ENCODE measurements at regions not wholly inside any gene's neighbourhood (a gene's known extent, or its start where the extent isn't known, plus 50 kb on each side); places are given as distances from the start of the nearest gene placed in this dataset.

DNA sequence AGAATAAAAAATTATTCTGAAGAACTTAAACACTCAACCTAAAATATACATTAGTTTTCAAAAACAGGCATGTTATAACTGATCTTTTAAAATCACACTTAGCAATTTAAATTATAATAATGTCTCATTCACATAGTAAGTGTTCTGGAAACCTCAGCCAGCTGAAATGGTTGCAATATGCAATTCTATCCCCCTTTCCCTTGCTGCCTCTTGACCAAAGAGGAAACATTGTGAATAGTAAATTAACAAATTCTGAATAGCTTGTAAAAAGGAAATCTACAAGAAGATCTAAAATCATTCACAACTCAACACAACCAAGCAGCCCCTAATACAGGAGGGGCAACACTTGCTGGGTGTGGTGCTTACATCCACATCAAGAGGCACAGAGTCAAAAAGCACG lies 431.9 kb downstream of the BCAT1 start:
- H3K4me3 ChIP-seq (ENCODE audit: low read depth in 2 of 2, low read length in 2 of 2): no peak overlapping the region
- no peaks in the 10 kb centered on the region for H3K27me3 ChIP-seq (ENCODE audit: control insufficient read depth, insufficient read depth, low read length)
- H3K27ac ChIP-seq (ENCODE audit: low read length): no peak overlapping the region
- POLR2A ChIA-PET: no interaction called here
- BruUV-seq (replicated peaks): no TSS peak
- H3K4me1 ChIP-seq (ENCODE audit: control insufficient read depth, insufficient read depth, low read length): no peaks in the 10 kb centered on the region
- H3K9me3 ChIP-seq (ENCODE audit: control insufficient read depth, insufficient read depth, low read depth, low read length): peaks cover 12% of the 10 kb centered on the region; the same call in 1 of the 2 replicates
- CTCF ChIA-PET: no interaction called here
- ATAC-seq (no peak), DNase-seq (ENCODE audit: low read depth, low spot score) (no peak)
- in situ Hi-C loops (cut with HindIII; ENCODE audit: low pct_unique_long_range_greater_than_20kb, low sequenced_read_pairs): no loop called here
- no peaks in the 10 kb centered on the region for H3K36me3 ChIP-seq (ENCODE audit: control insufficient read depth, insufficient read depth, low read length)
- intact Hi-C loops (cut with micrococcal nuclease; ENCODE audit: unreplicated experiment): no loop called here
- TF ChIP-seq TCF7L2 (IDR thresholded peaks at IDR 0.05; ENCODE audit: low read depth, low read length) (no peak), CTCF (IDR thresholded peaks at IDR 0.05) (no peak)

GRCh38 chr12:24510581-24511125 lies 438.2 kb downstream of the BCAT1 start:
- Histone ChIP-seq H3K27me3 (ENCODE audit: control insufficient read depth, insufficient read depth, low read length) (no peaks in the 10 kb centered on the region), H3K36me3 (ENCODE audit: control insufficient read depth, insufficient read depth, low read length) (no peaks in the 10 kb centered on the region), H3K27ac (ENCODE audit: low read length) (no peak overlapping the region), H3K4me1 (ENCODE audit: control insufficient read depth, insufficient read depth, low read length) (no peaks in the 10 kb centered on the region), H3K4me3 (ENCODE audit: low read depth in 2 of 2, low read length in 2 of 2) (no peak overlapping the region), H3K9me3 (ENCODE audit: control insufficient read depth, insufficient read depth, low read depth, low read length) (no peaks in the 10 kb centered on the region; the same call in 1 of the 2 replicates)
- TF ChIP-seq REST (IDR thresholded peaks at IDR 0.05; ENCODE audit: insufficient read depth in 1 of 2, low read depth in 2 of 2, low read length in 1 of 2) (no peak), TCF7L2 (IDR thresholded peaks at IDR 0.05; ENCODE audit: low read depth, low read length) (no peak)
- in situ Hi-C loops (cut with HindIII; ENCODE audit: low pct_unique_long_range_greater_than_20kb, low sequenced_read_pairs): no loop called here
- intact Hi-C loops (cut with micrococcal nuclease; ENCODE audit: unreplicated experiment): no loop called here
- ChIA-PET POLR2A (no interaction called here), CTCF (no interaction called here)
- no peak for DNase-seq (ENCODE audit: low read depth, low spot score)
- no TSS peak for BruUV-seq (replicated peaks)
- no peak for ATAC-seq

DNA sequence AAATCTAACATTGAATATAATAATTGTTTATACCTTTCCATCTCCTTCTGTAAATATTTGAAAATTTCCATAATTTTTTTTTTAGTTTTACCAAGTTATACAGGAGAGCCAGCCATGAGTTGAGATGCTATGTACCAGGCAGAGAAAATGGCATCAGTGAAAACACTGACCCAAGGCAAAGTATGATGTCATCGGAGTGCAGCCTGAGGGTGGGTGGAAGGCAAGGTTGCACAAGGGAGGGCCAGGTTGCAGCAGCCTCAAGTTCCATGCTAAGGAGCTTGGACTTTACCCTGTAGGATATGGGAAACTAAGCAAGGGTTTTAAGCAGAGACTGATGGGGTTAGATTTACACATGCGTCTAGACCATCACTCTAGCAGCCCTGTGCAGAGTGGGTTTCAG lies 441.1 kb downstream of the BCAT1 start:
- in situ Hi-C loops (cut with HindIII; ENCODE audit: low pct_unique_long_range_greater_than_20kb, low sequenced_read_pairs) (no loop called here), intact Hi-C loops (cut with micrococcal nuclease; ENCODE audit: unreplicated experiment) (no loop called here)
- TF ChIP-seq SIN3A (IDR thresholded peaks at IDR 0.05; ENCODE audit: borderline replicate concordance, insufficient read depth, low read depth, low read length) (no peak), POLR2AphosphoS5 (IDR thresholded peaks at IDR 0.05; ENCODE audit: low read depth, low read length) (no peak), REST (IDR thresholded peaks at IDR 0.05; ENCODE audit: insufficient read depth in 1 of 2, low read depth in 2 of 2, low read length in 1 of 2) (no peak), CTCF (IDR thresholded peaks at IDR 0.05) (no peak)
- no peak overlapping the region for H3K4me3 ChIP-seq (ENCODE audit: low read depth in 2 of 2, low read length in 2 of 2)
- CTCF ChIA-PET: no interaction called here
- no peaks in the 10 kb centered on the region for H3K27me3 ChIP-seq (ENCODE audit: control insufficient read depth, insufficient read depth, low read length)
- H3K4me1 ChIP-seq (ENCODE audit: control insufficient read depth, insufficient read depth, low read length): no peaks in the 10 kb centered on the region
- POLR2A ChIA-PET: no interaction called here
- BruUV-seq (replicated peaks): no TSS peak
- H3K9me3 ChIP-seq (ENCODE audit: control insufficient read depth, insufficient read depth, low read depth, low read length): no peaks in the 10 kb centered on the region
- ATAC-seq (no peak), DNase-seq (ENCODE audit: low read depth, low spot score) (no peak)
- no peak overlapping the region for H3K27ac ChIP-seq (ENCODE audit: low read length)
- no peaks in the 10 kb centered on the region for H3K36me3 ChIP-seq (ENCODE audit: control insufficient read depth, insufficient read depth, low read length)

Measured in Panc1 (cell line).